SK-N-MC (cell line): ENCODE measurements at regions not wholly inside any gene's neighbourhood (a gene's known extent, or its start where the extent isn't known, plus 50 kb on each side); places are given as distances from the start of the nearest gene placed in this dataset.

Source experiments
- EZH2 ChIP-seq: fragments of 200-600 bp; sonication (generic); IDR thresholded peaks from one replicate; pipeline ENCODE4 v1.6.1; 2017; ENCODE audit warnings: antibody characterized with exemption
- FOXP2 ChIP-seq: optimal IDR thresholded peaks from 2 replicates; pipeline ENCODE3; 2011; ENCODE audit warnings: mild to moderate bottlenecking, moderate library complexity; ENCODE audit not compliant: insufficient read depth; ENCODE audit errors: extremely low read length, control extremely low read depth
- POLR2AphosphoS5 ChIP-seq: IDR thresholded peaks from 2 replicates; pipeline ENCODE4 v1.6.1; 2012; ENCODE audit warnings: mild to moderate bottlenecking, low read depth, low read length, borderline replicate concordance

GRCh38 chr2:220916931-220917330, 655.2 kb downstream of the EPHA4 start:
- TF ChIP-seq POLR2AphosphoS5 (no peak), FOXP2 (no peak), EZH2 (no peak)
